ENCODE measurements at regions not wholly inside any gene's neighbourhood (a gene's known extent, or its start where the extent isn't known, plus 50 kb on each side); places are given as distances from the start of the nearest gene placed in this dataset.
"Not testable (repeated sequence)": the region's sequence is repeated elsewhere in the genome, so short reads cannot be mapped to it uniquely, and the experiment has no call there.

DNA sequence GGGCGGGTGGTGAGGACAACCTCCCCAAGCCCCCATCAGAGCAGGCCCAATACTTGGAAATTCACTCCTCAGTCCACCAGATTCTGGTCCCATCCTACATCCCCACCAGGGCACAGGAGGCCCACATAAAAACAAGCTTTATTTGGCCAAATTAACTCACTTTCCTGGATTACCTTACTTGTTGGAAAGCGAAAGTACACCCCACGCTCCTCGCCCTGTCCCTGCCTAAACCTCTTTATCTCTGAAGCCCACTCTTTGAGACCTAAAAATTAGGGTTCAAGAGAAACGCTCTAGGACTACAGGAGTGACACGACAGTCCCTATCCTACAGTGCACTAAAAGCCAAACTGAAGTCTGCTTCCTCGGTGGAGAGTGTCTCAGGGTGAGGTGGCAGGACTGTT is 674.6 kb downstream of the SPATA31A7 start:
- H3K4me1 Mint-ChIP-seq (ENCODE audit: low read depth); H3K4me3 Mint-ChIP-seq; DNase-seq; CTCF ChIA-PET; H3K27me3 Mint-ChIP-seq; H3K4me1 ChIP-seq (ENCODE audit: insufficient read depth, low read length); H3K27ac ChIP-seq (ENCODE audit: low read depth in 1 of 2, low read length in 2 of 2); H3K36me3 Mint-ChIP-seq (ENCODE audit: low read depth); H3K27me3 ChIP-seq (ENCODE audit: control insufficient read depth in 1 of 2, insufficient read depth in 2 of 2, low read length in 2 of 2); ATAC-seq (ENCODE audit: poor library complexity); H3K9me3 Mint-ChIP-seq; intact Hi-C loops (cut with DNase I, micrococcal nuclease); H3K36me3 ChIP-seq (ENCODE audit: insufficient read depth, low read length); H3K27ac Mint-ChIP-seq; H3K4me3 ChIP-seq (ENCODE audit: low read length); POLR2A ChIA-PET; H3K9me3 ChIP-seq (ENCODE audit: control insufficient read depth in 1 of 2, insufficient read depth in 1 of 2, low read length in 2 of 2): not testable (repeated sequence)

GRCh38 chr9:61868965-61869364 is 679.1 kb downstream of the SPATA31A7 start:
- H3K9me3 ChIP-seq (ENCODE audit: control insufficient read depth in 1 of 2, insufficient read depth in 1 of 2, low read length in 2 of 2); H3K27ac Mint-ChIP-seq; H3K27ac ChIP-seq (ENCODE audit: low read depth in 1 of 2, low read length in 2 of 2); H3K9me3 Mint-ChIP-seq; POLR2A ChIA-PET; H3K4me1 ChIP-seq (ENCODE audit: insufficient read depth, low read length); H3K36me3 ChIP-seq (ENCODE audit: insufficient read depth, low read length); ATAC-seq (ENCODE audit: poor library complexity); H3K27me3 Mint-ChIP-seq; H3K4me1 Mint-ChIP-seq (ENCODE audit: low read depth); H3K4me3 ChIP-seq (ENCODE audit: low read length); CTCF ChIA-PET; intact Hi-C loops (cut with DNase I, micrococcal nuclease); H3K36me3 Mint-ChIP-seq (ENCODE audit: low read depth); DNase-seq; H3K27me3 ChIP-seq (ENCODE audit: control insufficient read depth in 1 of 2, insufficient read depth in 2 of 2, low read length in 2 of 2): not testable (repeated sequence)
- H3K4me3 Mint-ChIP-seq: peak overlapping the region; percentile 38

DNA sequence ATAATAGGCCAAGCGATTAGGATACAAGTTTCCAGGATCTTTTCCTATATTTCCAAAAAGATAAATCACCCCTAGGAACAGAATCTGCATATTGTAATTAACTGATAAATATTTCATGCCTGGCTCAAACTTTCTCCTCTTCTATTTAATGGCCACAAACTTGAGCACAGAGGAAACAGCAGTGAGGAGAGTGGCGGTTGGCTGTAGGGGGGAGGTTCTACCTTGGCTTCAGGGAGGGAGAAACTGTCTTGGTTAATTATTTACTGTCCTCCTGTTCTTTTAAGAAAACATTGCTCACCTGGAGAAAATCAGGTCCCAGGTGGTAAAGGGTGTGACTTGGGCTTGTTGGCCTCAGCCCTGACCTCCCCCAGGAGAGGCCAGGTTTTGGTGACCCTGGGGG is 682.5 kb downstream of the SPATA31A7 start:
- CTCF ChIA-PET; H3K36me3 ChIP-seq (ENCODE audit: insufficient read depth, low read length); ATAC-seq (ENCODE audit: poor library complexity); H3K4me3 ChIP-seq (ENCODE audit: low read length); H3K4me3 Mint-ChIP-seq; H3K27me3 Mint-ChIP-seq; H3K9me3 ChIP-seq (ENCODE audit: control insufficient read depth in 1 of 2, insufficient read depth in 1 of 2, low read length in 2 of 2); DNase-seq; POLR2A ChIA-PET; H3K27me3 ChIP-seq (ENCODE audit: control insufficient read depth in 1 of 2, insufficient read depth in 2 of 2, low read length in 2 of 2); H3K4me1 Mint-ChIP-seq (ENCODE audit: low read depth); H3K9me3 Mint-ChIP-seq; H3K36me3 Mint-ChIP-seq (ENCODE audit: low read depth); H3K27ac ChIP-seq (ENCODE audit: low read depth in 1 of 2, low read length in 2 of 2); intact Hi-C loops (cut with DNase I, micrococcal nuclease); H3K27ac Mint-ChIP-seq; H3K4me1 ChIP-seq (ENCODE audit: insufficient read depth, low read length): not testable (repeated sequence)
